H1 (cell line): ENCODE measurements at regions not wholly inside any gene's neighbourhood (a gene's known extent, or its start where the extent isn't known, plus 50 kb on each side); places are given as distances from the start of the nearest gene placed in this dataset.

Source experiments
- EP300 ChIP-seq, 2 experiments: IDR thresholded peaks; 1 replicate in 1 of 2; 2 replicates in 1 of 2; pipeline ENCODE4 v1.6.1; 2011 to 2012; ENCODE audit warnings: low read depth in 2 of 2, low read length in 2 of 2, mild to moderate bottlenecking in 2 of 2, borderline replicate concordance in 1 of 2, inconsistent platforms in 1 of 2, moderate library complexity in 1 of 2

GRCh38 chr10:121128164-121128563, 277.0 kb downstream of the WDR11 start (continued):
- no peak for TF ChIP-seq EP300 (IDR thresholded peaks at IDR 0.05; ENCODE audit: borderline replicate concordance in 1 of 2, low read depth in 2 of 2, low read length in 2 of 2)
